ENCODE measurements at regions not wholly inside any gene's neighbourhood (a gene's known extent, or its start where the extent isn't known, plus 50 kb on each side); places are given as distances from the start of the nearest gene placed in this dataset.

GRCh38 chrX:138874271-138874935 lies 162.9 kb upstream of the FGF13 start:
- TF ChIP-seq, protein P1, sequence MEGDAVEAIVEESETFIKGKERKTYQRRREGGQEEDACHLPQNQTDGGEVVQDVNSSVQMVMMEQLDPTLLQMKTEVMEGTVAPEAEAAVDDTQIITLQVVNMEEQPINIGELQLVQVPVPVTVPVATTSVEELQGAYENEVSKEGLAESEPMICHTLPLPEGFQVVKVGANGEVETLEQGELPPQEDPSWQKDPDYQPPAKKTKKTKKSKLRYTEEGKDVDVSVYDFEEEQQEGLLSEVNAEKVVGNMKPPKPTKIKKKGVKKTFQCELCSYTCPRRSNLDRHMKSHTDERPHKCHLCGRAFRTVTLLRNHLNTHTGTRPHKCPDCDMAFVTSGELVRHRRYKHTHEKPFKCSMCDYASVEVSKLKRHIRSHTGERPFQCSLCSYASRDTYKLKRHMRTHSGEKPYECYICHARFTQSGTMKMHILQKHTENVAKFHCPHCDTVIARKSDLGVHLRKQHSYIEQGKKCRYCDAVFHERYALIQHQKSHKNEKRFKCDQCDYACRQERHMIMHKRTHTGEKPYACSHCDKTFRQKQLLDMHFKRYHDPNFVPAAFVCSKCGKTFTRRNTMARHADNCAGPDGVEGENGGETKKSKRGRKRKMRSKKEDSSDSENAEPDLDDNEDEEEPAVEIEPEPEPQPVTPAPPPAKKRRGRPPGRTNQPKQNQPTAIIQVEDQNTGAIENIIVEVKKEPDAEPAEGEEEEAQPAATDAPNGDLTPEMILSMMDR (IDR thresholded peaks at IDR 0.05) = no peak
- TF ChIP-seq POLR2A (IDR thresholded peaks at IDR 0.05) = no peak

Measured in esophagus squamous epithelium (tissue), 4 donors.